Dermis microvascular lymphatic vessel endothelial cell (primary cell): ENCODE measurements at regions not wholly inside any gene's neighbourhood (a gene's known extent, or its start where the extent isn't known, plus 50 kb on each side); places are given as distances from the start of the nearest gene placed in this dataset.

Experiments used
- DNase-seq, 2 donors: peaks; one replicate each; pipeline versions ENCODE4 v3.0.0 to v3.0.0-alpha.2; 2010; ENCODE audit warnings: low read depth in 2 of 2

DNA sequence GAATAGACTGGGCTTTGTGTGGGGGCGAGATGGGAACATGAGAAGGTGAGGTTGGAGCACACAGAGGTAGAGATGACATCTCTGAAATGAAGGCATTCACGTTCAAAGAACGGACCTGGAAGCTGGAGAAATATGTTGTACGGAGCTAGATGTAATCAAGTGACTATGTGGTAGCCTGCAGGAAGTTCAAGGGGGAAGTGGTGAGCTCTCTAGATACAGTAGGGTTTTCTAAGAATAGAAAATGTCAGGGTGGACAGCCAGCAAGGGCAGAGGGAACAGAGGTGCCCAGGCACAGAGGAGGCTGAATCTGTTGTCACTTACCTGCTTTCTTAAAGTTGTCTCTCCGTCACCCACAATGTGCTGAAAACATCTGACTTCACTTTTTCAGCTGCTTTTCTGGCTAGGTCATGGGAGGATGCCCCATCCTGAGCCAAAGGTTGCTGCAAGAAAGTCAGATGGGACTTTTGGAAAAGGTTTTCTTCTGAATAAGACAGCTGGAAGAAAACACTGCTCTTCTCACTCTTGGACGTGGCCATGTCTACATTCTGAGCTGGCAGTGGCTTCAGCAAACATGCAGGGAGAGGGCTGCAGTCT lies 171.5 kb upstream of the B3GAT1 start:
- no peak for DNase-seq

GRCh38 chr11:134582770-134583095 lies 170.7 kb upstream of the B3GAT1 start:
- DNase-seq: no peak

GRCh38 chr11:134581966-134582769 lies 170.1 kb upstream of the B3GAT1 start:
- no peak for DNase-seq

GRCh38 chr11:134581121-134581626 lies 169.1 kb upstream of the B3GAT1 start:
- DNase-seq: no peak

DNA sequence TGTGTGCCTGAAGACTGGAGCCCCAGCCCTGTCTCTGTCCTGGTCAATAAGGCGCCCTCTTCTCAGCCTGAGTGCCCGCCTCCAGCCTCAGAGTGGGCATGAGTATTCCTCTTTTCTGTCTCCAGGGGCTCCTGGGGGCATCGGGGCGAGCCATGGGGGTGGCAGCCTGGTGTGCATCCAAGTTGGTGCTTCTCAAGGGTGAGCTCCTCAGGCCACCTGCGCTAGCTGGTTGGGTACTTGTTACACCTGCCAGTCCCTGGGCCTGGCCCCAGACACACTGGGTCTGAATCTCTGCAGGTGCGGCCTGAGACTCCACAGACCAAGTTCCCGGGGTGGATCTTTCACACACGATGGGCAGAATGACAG lies 168.6 kb upstream of the B3GAT1 start:
- no peak for DNase-seq

DNA sequence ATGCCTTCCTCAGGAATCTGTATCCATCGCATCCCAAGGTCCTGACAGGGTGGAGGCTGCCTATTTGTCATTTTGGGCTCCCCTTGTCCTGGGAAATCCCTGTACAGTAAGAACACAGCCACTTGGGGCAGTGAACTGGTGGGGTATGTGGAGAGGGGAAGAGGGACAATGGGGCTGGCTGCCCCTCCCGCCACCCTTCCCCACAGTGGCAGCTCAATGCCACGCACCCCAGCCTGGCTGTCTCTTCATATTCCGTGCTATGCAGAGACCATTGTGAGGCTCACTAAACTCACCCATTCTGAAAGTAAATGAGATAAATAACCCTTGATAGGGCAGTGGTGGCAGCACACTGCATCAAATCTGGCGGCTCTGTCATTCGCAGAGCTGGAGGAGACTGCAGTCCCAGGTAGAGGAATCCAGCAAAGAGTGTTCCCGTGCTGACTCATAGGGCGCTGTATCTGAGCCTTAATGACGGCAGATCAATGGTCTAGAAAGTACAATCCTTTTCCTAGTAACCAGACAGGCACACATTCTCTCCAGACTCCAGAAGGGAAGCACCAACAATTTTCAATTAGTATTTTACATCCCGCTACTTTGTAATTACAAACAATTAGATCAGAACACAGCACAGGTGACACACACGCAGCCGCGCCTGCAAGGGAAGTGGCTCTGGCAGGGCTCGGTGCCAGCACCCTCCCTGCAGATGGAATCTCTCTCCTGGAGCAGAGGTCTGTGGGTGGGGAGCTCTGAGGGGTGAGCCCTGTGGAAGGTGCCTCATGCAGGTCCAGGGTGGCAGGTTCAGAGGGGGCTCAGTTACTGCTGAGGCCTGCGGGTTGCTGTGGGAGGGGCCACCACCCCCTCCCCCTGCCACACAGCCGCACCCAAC lies 167.9 kb upstream of the B3GAT1 start:
- DNase-seq: no peak

GRCh38 chr11:134578807-134579723 lies 167.0 kb upstream of the B3GAT1 start:
- no peak for DNase-seq

DNA sequence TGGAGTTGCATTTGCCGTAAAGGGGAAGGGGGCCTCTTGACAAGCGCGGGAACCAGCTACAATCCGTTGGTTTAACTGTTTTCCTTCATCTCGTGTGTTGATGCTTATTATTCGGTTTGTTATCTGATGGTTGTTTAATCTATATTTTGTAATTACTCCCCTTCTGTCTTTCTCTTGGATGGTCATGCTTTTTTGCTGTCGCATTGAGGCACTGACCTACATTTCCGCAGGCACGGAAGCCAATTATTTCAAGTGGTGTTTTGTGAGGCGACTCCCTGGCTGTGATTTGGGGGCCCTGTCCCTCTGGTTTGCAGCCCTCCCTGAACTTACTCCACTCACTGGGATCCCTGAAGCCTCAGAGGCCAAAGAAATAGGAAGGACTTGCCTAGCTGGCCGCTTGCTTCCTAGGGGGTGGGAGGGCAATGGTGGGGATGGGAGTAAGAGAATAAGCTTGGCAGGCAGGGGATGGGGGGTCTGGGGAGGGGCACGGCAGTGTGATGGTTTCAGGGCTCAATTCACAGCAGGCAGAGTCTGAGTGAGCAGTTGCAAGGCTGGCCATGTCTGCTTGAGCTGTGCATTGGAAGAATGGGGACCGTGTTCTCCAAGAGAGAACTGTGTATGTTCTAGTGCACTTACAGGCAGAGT lies 165.8 kb upstream of the B3GAT1 start:
- no peak for DNase-seq

- no peak for DNase-seq
Measured at GRCh38 chr11:134576721-134577171, 164.7 kb upstream of the B3GAT1 start.

DNA sequence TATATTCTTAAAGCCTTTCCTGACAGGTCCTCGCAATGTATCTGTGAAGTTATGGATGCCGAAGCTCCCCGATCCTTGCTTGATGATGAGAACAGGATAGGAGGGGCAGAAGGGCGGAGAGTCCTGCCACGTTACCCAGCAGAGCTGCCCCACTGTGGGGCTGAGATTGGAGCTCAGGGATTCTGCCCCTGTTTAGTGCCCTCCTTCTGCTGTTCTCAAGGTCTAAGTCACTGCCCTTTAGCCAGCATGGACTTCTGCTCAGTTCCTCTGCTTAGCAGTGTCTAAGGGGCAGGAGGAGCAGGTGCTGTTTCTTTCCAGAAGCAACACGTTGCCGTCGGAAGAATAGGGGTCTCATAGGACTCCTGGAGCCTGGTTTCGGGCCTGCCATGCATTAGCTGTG lies 164.2 kb upstream of the B3GAT1 start:
- no peak for DNase-seq

- DNase-seq: no peak
Measured at GRCh38 chr11:134575504-134576230, 163.6 kb upstream of the B3GAT1 start.

GRCh38 chr11:134574947-134575346 lies 162.9 kb upstream of the B3GAT1 start:
- DNase-seq: no peak

GRCh38 chr11:134574425-134574824 lies 162.4 kb upstream of the B3GAT1 start:
- DNase-seq: no peak

DNA sequence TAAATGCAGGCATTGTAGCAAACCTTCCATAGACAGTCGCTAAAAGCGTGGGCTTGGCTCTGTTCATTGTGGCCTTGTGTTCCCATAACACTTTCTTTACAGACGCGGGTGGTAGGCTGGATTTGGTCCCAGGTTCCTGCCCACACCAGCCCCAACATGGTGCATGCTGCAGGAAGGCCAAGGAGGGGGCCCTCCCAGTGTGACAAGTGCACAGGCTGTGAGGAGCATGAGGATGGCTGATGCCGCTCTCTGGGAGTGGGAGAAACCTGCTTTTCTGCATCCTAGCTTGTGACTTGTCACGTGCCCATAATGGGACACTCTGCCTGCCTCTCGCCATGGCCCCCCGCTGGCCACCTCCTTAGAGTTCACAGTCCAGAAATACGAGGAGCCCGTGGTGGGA lies 161.8 kb upstream of the B3GAT1 start:
- no peak for DNase-seq

DNA sequence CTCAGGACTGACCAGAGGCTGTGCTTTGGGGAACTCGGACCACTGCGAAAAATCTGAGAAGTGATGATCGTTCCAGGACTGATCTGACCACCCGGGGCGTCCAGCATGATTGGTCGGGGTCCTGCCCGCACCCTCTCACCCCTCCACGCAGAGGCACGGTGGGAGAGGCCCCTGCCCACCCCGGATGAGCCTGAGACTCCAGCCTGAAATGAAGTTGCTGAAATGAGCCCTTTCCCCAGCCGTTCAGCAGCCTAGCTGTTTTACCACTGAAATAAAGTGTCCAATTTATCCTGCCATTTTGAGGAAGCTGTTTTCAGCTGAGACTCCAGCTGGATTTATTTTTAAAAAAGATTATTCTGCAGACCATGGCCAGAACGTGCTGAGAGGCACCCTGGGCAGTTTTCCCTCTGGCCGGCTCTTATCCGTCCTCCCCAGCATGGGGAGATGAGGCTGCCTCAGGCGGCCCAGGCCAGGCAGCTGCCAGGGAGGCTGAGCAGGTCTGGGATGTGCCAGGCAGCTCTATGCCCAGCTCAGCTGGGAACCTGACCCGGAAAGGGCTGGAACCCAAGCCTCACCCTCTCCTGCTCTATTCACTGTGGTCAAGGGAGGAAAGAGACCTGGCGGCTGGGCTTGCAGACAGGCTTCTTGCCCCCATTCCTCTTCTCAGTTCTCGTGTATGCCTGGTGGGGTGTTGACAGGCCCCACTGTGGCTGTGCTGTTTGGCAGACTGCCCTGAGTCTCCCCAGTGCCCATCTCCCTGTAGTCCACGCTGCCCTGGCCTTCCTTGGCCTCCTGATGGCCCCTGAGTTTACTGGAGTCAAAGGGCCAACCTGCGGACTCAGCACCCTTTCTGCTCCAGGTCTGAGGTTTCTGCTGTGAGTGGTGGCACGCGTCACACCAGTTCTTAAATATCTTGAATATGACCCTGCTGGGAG lies 161.0 kb upstream of the B3GAT1 start:
- no peak for DNase-seq

DNA sequence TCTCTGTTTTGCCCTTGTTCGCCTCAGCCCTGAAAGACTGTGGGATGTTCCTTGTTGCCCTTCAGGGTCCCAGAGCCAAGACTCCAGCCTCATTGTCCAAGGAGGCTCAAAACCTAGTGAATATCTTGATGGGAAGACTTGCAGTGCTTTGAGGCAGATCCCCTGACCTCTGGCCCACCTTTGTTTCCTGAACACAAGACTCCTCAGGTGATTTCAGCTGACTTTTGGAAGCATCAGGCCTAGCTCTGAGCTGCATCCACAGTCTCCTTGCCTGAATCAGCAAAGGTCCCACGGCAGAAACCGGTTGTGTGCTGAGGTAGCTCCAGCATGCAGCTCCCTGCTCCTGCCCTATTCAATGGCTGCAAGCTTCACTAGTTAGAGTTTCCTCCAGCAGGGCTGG lies 159.3 kb upstream of the B3GAT1 start:
- DNase-seq: no peak

DNA sequence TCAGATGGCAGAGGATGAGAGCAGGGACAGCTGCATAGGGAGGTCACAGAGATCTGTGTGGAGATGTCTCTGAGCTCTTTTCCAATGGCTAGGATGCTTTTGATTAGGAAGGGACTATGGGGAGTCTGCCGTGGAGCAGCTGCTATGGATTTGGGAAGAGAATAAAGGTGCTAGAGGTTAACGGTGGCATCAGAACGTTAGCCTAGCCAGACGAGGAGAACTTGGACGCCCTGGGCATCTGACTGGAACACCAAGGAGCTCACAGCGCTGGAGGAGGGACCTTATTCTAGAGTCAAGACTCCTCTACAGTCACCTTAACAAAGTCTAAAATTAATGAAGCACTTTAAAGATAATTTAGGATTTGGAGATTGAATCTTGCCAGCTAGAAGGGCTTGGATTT lies 157.2 kb upstream of the B3GAT1 start:
- DNase-seq: no peak

GRCh38 chr11:134566311-134566710 lies 154.3 kb upstream of the B3GAT1 start:
- DNase-seq: no peak

DNA sequence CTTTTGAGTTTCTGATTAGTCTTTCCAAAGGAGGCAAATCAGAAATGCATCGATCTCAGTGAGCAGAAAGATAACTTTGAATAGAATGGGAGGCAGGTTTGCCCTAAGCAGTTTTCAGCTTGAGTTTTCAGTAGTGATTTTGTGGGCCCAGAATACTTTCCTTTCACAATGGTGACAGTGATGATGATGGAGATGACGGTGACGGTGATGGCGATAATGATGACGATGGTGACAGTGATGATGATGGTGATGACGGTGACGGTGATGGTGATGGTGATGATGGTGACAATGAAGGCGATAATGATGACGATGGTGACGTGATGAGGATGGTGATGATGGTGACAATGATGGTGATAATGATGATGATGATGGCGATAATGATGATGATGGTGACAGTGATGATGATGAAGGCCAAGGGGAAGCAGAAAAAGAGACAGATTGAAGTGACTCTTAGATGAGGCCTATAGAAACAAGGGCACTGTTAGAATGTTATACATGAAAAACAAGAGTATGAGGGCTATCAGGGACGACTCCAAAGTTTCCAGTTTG lies 153.4 kb upstream of the B3GAT1 start:
- no peak for DNase-seq
